Esophagus muscularis mucosa (tissue), 4 donors: ENCODE measurements at regions not wholly inside any gene's neighbourhood (a gene's known extent, or its start where the extent isn't known, plus 50 kb on each side); places are given as distances from the start of the nearest gene placed in this dataset.

ENCODE experiments used
- CTCF ChIP-seq, 3 experiments: fragments of 200-600 bp in 2 of 3; fragments of 450-650 bp in 1 of 3; sonication (generic) in 2 of 3; IDR thresholded peaks; one replicate each; pipeline ENCODE4 v1.5.1; 2017 to 2019; ENCODE audit warnings: antibody characterized with exemption in 3 of 3, mild to moderate bottlenecking in 2 of 3, moderate library complexity in 1 of 3
- EP300 ChIP-seq: sonication (generic); formaldehyde crosslinking; IDR thresholded peaks from one replicate; pipeline ENCODE4 v1.6.1; 2017; ENCODE audit warnings: antibody characterized with exemption
- POLR2A ChIP-seq: fragments of 450-650 bp; IDR thresholded peaks from one replicate; pipeline ENCODE4 v1.6.1; 2017; ENCODE audit warnings: antibody characterized with exemption, moderate library complexity, mild to moderate bottlenecking, low read depth
- POLR2AphosphoS5 ChIP-seq, 2 donors: sonication (generic); formaldehyde crosslinking; IDR thresholded peaks; one replicate each; pipeline ENCODE4 v1.6.1; 2017; ENCODE audit warnings: antibody characterized with exemption in 2 of 2

DNA sequence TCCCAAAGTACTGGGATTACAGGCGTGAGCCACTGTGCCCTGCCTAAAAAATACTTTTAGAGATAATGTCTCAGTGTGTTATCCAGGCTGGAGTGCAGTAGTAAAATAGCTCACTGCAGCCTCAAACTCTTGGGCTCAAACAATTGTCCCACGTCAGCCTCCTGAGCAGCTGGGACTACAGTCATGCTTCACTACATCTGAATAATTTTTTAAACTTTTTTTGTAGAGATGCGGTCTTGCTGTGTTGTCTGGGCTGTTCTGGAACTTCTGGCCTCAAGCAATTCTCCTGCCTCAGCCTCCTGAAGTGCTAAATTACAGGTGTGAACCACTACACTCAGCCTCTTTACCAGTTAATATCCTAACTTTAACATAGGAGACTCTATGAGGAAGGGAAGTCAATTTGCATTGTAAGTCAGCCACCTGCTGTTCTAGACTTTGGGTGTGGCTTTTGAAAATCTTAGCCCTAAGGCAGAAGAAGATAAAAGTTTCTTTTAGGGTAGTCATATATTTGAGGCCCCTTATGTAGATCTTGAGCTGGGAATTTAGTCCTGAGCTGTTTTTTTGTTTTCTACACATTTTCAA, 78.2 kb upstream of the RASGRP1 start:
- TF ChIP-seq POLR2AphosphoS5 (IDR thresholded peaks at IDR 0.05) (no peak), CTCF (IDR thresholded peaks at IDR 0.05) (no peak), POLR2A (no peak), EP300 (no peak)
